ENCODE measurements at regions not wholly inside any gene's neighbourhood (a gene's known extent, or its start where the extent isn't known, plus 50 kb on each side); places are given as distances from the start of the nearest gene placed in this dataset.

- DNase-seq (ENCODE audit: low read depth) = no peak
These were observed 205.1 kb upstream of the FSCB start for GRCh38 chr14:44712024-44712815.

- DNase-seq (ENCODE audit: low read depth) = no peak
These were observed 194.6 kb upstream of the FSCB start for GRCh38 chr14:44701563-44702263.

- no peak for DNase-seq (ENCODE audit: low read depth)
These were observed 193.6 kb upstream of the FSCB start for GRCh38 chr14:44700694-44701093.

- peak; percentile 2 for DNase-seq (ENCODE audit: low read depth)
These were observed 193.1 kb upstream of the FSCB start for GRCh38 chr14:44700184-44700583.

GRCh38 chr14:44699391-44699790 lies 192.3 kb upstream of the FSCB start:
- DNase-seq (ENCODE audit: low read depth) = no peak

GRCh38 chr14:44669496-44669895 lies 162.4 kb upstream of the FSCB start:
- no peak for DNase-seq (ENCODE audit: low read depth)

- DNase-seq (ENCODE audit: low read depth) = no peak
These were observed 156.1 kb upstream of the FSCB start for GRCh38 chr14:44663136-44663535.

GRCh38 chr14:44662250-44662891 lies 155.3 kb upstream of the FSCB start:
- no peak for DNase-seq (ENCODE audit: low read depth)

GRCh38 chr14:44658389-44658696 lies 151.3 kb upstream of the FSCB start:
- DNase-seq (ENCODE audit: low read depth) = no peak

- DNase-seq (ENCODE audit: low read depth) = no peak
These were observed 150.8 kb upstream of the FSCB start for GRCh38 chr14:44657696-44658388.

- DNase-seq (ENCODE audit: low read depth) = no peak
These were observed 150.1 kb upstream of the FSCB start for GRCh38 chr14:44657203-44657602.

GRCh38 chr14:44654591-44654990 lies 147.5 kb upstream of the FSCB start:
- DNase-seq (ENCODE audit: low read depth) = no peak

- DNase-seq (ENCODE audit: low read depth) = no peak
These were observed 146.6 kb upstream of the FSCB start for GRCh38 chr14:44653641-44654040.

GRCh38 chr14:44652640-44653039 lies 145.6 kb upstream of the FSCB start:
- no peak for DNase-seq (ENCODE audit: low read depth)

- DNase-seq (ENCODE audit: low read depth) = no peak
These were observed 142.0 kb upstream of the FSCB start for GRCh38 chr14:44649061-44649460.

GRCh38 chr14:44640416-44640815 lies 133.3 kb upstream of the FSCB start:
- DNase-seq (ENCODE audit: low read depth) = no peak

- DNase-seq (ENCODE audit: low read depth) = no peak
These were observed 132.8 kb upstream of the FSCB start for GRCh38 chr14:44639781-44640385.

GRCh38 chr14:44634692-44635091 lies 127.6 kb upstream of the FSCB start:
- no peak for DNase-seq (ENCODE audit: low read depth)

- DNase-seq (ENCODE audit: low read depth) = no peak
These were observed 119.3 kb upstream of the FSCB start for GRCh38 chr14:44626423-44626822.

- no peak for DNase-seq (ENCODE audit: low read depth)
These were observed 118.0 kb upstream of the FSCB start for GRCh38 chr14:44625098-44625497.

- DNase-seq (ENCODE audit: low read depth) = no peak
These were observed 113.3 kb upstream of the FSCB start for GRCh38 chr14:44620121-44621019.

All from RPMI7951 (cell line).